Osteoblast (primary cell): ENCODE measurements at regions not wholly inside any gene's neighbourhood (a gene's known extent, or its start where the extent isn't known, plus 50 kb on each side); places are given as distances from the start of the nearest gene placed in this dataset.
"Not testable (repeated sequence)": the region's sequence is repeated elsewhere in the genome, so short reads cannot be mapped to it uniquely, and the experiment has no call there.

Source experiments
- DNase-seq: peaks from one replicate; pipeline ENCODE4 v3.0.0; 2011; ENCODE audit warnings: low spot score, mixed read lengths; ENCODE audit not compliant: insufficient read length; ENCODE audit errors: missing footprints
- H2AFZ ChIP-seq: 2 replicates; pipeline ENCODE4 v1.6.0; 2011; ENCODE audit warnings: mild to moderate bottlenecking, low read length
- H3K27ac ChIP-seq: 2 replicates; pipeline ENCODE4 v1.5.1; 2011; ENCODE audit warnings: mild to moderate bottlenecking, low read depth, low read length, moderate library complexity
- H3K27me3 ChIP-seq: 2 replicates; pipeline ENCODE4 v1.6.0; 2012; ENCODE audit warnings: mild to moderate bottlenecking, control low read depth, inconsistent platforms, low read length, moderate library complexity; ENCODE audit not compliant: insufficient read depth
- H3K36me3 ChIP-seq: 2 replicates; pipeline ENCODE4 v1.5.1; 2011; ENCODE audit warnings: mild to moderate bottlenecking, low read length, control low read depth, moderate library complexity; ENCODE audit not compliant: insufficient read depth
- H3K4me1 ChIP-seq: 2 replicates; pipeline ENCODE4 v1.5.1; 2011; ENCODE audit warnings: mild to moderate bottlenecking, low read length, control low read depth, moderate library complexity; ENCODE audit not compliant: insufficient read depth
- H3K4me2 ChIP-seq: 2 replicates; pipeline ENCODE4 v1.6.0; 2011; ENCODE audit warnings: mild to moderate bottlenecking, low read length; ENCODE audit not compliant: insufficient read depth
- H3K4me3 ChIP-seq: fragments of 200-600 bp; sonication (generic); 3 replicates; pipeline ENCODE4 v1.5.1; 2012; ENCODE audit warnings: mild to moderate bottlenecking, low read length, inconsistent platforms; ENCODE audit not compliant: insufficient read depth
- H3K79me2 ChIP-seq: 2 replicates; pipeline ENCODE4 v1.6.0; 2012; ENCODE audit warnings: mild to moderate bottlenecking, low read length, control low read depth, inconsistent platforms; ENCODE audit not compliant: insufficient read depth
- H3K9me3 ChIP-seq: 2 replicates; pipeline ENCODE4 v1.5.1; 2011; ENCODE audit warnings: low read depth, low read length, control low read depth
- H4K20me1 ChIP-seq: 2 replicates; pipeline ENCODE4 v1.6.0; 2012; ENCODE audit warnings: mild to moderate bottlenecking, low read length, control low read depth; ENCODE audit not compliant: insufficient read depth
- CTCF ChIP-seq: IDR thresholded peaks from 2 replicates; pipeline ENCODE4 v1.5.1; 2011; ENCODE audit warnings: mild to moderate bottlenecking, low read depth, low read length, moderate library complexity; ENCODE audit errors: extremely low read depth

- TF ChIP-seq CTCF, result no peak
- Histone ChIP-seq H3K79me2 (no peaks in the 10 kb centered on the region), H3K27me3 (no peaks in the 10 kb centered on the region), H3K4me3 (peak overlapping the region; percentile 3), H2AFZ (peak overlapping the region; percentile 12), H4K20me1 (no peaks in the 10 kb centered on the region), H3K36me3 (no peaks in the 10 kb centered on the region), H3K4me2 (peak overlapping the region; percentile 32), H3K4me1 (peaks cover 40% of the 10 kb centered on the region), H3K27ac (peak overlapping the region; percentile 97), H3K9me3 (no peaks in the 10 kb centered on the region)
- DNase-seq, result peak; percentile 80
Observed at GRCh38 chr17:72191921-72192799, 71.3 kb downstream of the SOX9 start.

DNA sequence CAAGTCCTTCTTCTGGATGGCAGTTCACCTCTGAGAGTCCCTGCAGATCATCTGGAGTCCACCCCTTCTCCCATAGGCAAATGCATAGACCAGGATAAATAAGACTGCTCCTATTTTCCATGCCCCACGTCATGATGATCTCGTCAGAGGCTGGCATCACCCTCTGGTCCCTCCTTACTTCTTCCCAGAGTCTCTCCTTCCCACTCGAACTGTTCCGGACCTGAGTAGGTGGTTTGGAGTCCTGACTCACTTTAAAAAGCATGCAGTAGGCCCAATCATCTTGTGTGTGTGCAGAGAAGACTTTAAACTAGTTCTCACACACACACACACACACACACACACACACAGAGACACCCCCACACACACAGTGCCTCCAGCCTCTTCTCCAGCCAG is 72.0 kb downstream of the SOX9 start:
- H3K9me3 ChIP-seq, result no peaks in the 10 kb centered on the region
- DNase-seq, result peak; percentile 89
- H2AFZ ChIP-seq, result peak overlapping the region; percentile 12
- H4K20me1 ChIP-seq, result no peaks in the 10 kb centered on the region
- TF ChIP-seq CTCF, result no peak
- H3K36me3 ChIP-seq, result no peaks in the 10 kb centered on the region
- peaks cover 35% of the 10 kb centered on the region for H3K4me1 ChIP-seq
- peak overlapping the region; percentile 97 for H3K27ac ChIP-seq
- no peaks in the 10 kb centered on the region for H3K27me3 ChIP-seq
- H3K79me2 ChIP-seq, result no peaks in the 10 kb centered on the region
- H3K4me3 ChIP-seq, result no peak overlapping the region
- peak overlapping the region; percentile 32 for H3K4me2 ChIP-seq

- Histone ChIP-seq H3K36me3 (no peaks in the 10 kb centered on the region), H4K20me1 (no peaks in the 10 kb centered on the region), H3K27ac (peak overlapping the region; percentile 97), H3K27me3 (no peaks in the 10 kb centered on the region), H3K4me2 (peak overlapping the region; percentile 32), H2AFZ (peak overlapping the region; percentile 9), H3K9me3 (no peaks in the 10 kb centered on the region), H3K79me2 (no peaks in the 10 kb centered on the region), H3K4me3 (no peak overlapping the region), H3K4me1 (peaks cover 33% of the 10 kb centered on the region)
- no peak for TF ChIP-seq CTCF
- DNase-seq, result peak; percentile 90
Observed at GRCh38 chr17:72193391-72194106, 72.7 kb downstream of the SOX9 start.

GRCh38 chr17:72194107-72194440 is 73.3 kb downstream of the SOX9 start:
- H2AFZ ChIP-seq, H3K9me3 ChIP-seq, H3K36me3 ChIP-seq, H3K4me3 ChIP-seq, H3K79me2 ChIP-seq, H3K27me3 ChIP-seq, DNase-seq, H4K20me1 ChIP-seq, H3K4me2 ChIP-seq: not testable (repeated sequence)
- peak overlapping the region; percentile 97 for H3K27ac ChIP-seq
- peaks cover 33% of the 10 kb centered on the region for H3K4me1 ChIP-seq
